Heart left ventricle (tissue), 16 donors: ENCODE measurements at regions not wholly inside any gene's neighbourhood (a gene's known extent, or its start where the extent isn't known, plus 50 kb on each side); places are given as distances from the start of the nearest gene placed in this dataset.

ENCODE experiments used
- ATAC-seq, 4 donors: fragments of 200-7000 bp; cut with Tn5 transposase; one replicate each; pipeline ENCODE4 v1.9.1; 2020 to 2022; ENCODE audit warnings: moderate library complexity in 4 of 4, mild to moderate bottlenecking in 3 of 4, moderate number of reproducible peaks in 1 of 4
- DNase-seq, 5 donors: peaks; one replicate each; pipeline ENCODE4 v3.0.0-alpha.2; 2020
- H3K27ac ChIP-seq, 12 donors: fragments of 200-600 bp; sonication (generic) in 4 of 12; one replicate each; pipeline versions ENCODE4 v1.5.0 to v1.8.0; 2016 to 2022; ENCODE audit warnings: mild to moderate bottlenecking in 2 of 12
- H3K27me3 ChIP-seq, 9 donors: fragments of 200-600 bp; sonication (generic) in 2 of 9; one replicate each; pipeline versions ENCODE4 v1.5.1 to v1.8.0; 2016 to 2022; ENCODE audit warnings: mild to moderate bottlenecking in 3 of 9
- H3K36me3 ChIP-seq, 9 donors: fragments of 200-600 bp; sonication (generic) in 2 of 9; one replicate each; pipeline versions ENCODE4 v1.5.0 to v1.8.0; 2018 to 2022; ENCODE audit warnings: mild to moderate bottlenecking in 2 of 9
- H3K4me1 ChIP-seq, 12 donors: fragments of 200-600 bp; sonication (generic) in 4 of 12; one replicate each; pipeline versions ENCODE4 v1.5.0 to v1.8.0; 2016 to 2022; ENCODE audit warnings: mild to moderate bottlenecking in 3 of 12
- H3K4me3 ChIP-seq, 12 donors: fragments of 200-600 bp; sonication (generic) in 4 of 12; one replicate each; pipeline versions ENCODE4 v1.5.0 to v1.8.0; 2017 to 2022; ENCODE audit warnings: mild to moderate bottlenecking in 9 of 12, moderate library complexity in 4 of 12
- H3K9me3 ChIP-seq, 12 donors: fragments of 200-600 bp; sonication (generic) in 4 of 12; one replicate each; pipeline versions ENCODE4 v1.5.0 to v1.8.0; 2016 to 2022; ENCODE audit warnings: mild to moderate bottlenecking in 1 of 12
- CTCF ChIP-seq, 12 donors: fragments of 200-600 bp; sonication (generic) in 4 of 12; IDR thresholded peaks; one replicate each; pipeline versions ENCODE4 v1.5.0 to v1.8.0; 2018 to 2022; ENCODE audit warnings: antibody characterized with exemption in 12 of 12, mild to moderate bottlenecking in 5 of 12
- POLR2A ChIP-seq, 2 donors: fragments of 450-650 bp; IDR thresholded peaks; one replicate each; pipeline ENCODE4 v1.6.1; 2017; ENCODE audit warnings: antibody characterized with exemption in 2 of 2, mild to moderate bottlenecking in 2 of 2, moderate library complexity in 2 of 2
- WGBS, 4 donors: extraction: QIAGEN DNeasy Blood & Tissue Kit in 2 of 4; methylation state at CpG; one replicate each; pipeline versions ENCODE4 v1.1.5 to v1.1.7; 2013 to 2018; 5-methylcytosine and 5-hydroxymethylcytosine counted together
- intact Hi-C, 10 donors: fragments of 100-400 bp; cut with DNase I; formaldehyde crosslinking; loops; one replicate each; pipeline versions ENCODE4 v1.11.1 to v1.14.2; 2022
- donor health status: ischemic (EF 13 %, LVEDD 7.1; RV severe dilation, severe dysfunction).
- donor health status: healthy with polysubstance abuse.
- donor health status: DM: no; HTN: yes; CAD: no.
- donor health status: DM: no; HTN: no; CAD: no.
- donor health status: ischemic (EF 25% LVEDD 6.9; RV normal size, moderate dysfunction).
- donor health status: ischemic (EF 25% LVEDD 5.7; RV mildly dilated, moderate dysfunction).
- donor health status: healthy.
- donor health status: DM: yes; HTN: yes; CAD: no.
- donor health status: ischemic (EF 35%, LVEDD 5.7; RV mildly dilated, moderate dysfunction).
- donor health status: nonischemic (EF 11% LVEDD 7.7; RV severe dilation, severe dysfunction).
- donor health status: DM: yes; HTN: yes; CAD: no.
- donor health status: PGD.
- donor health status: ischemic (EF 29% LVEDD 5.4; RV normal size, mild dysfunction).
- donor health status: nonischemic (EF 23%, LVEDD 6.1; RV moderate dilation, normal function).

GRCh38 chr3:78023257-78023656 is 983.4 kb downstream of the ROBO2 start:
- Histone ChIP-seq H3K27me3 (no peaks in the 10 kb centered on the region), H3K4me3 (no peak overlapping the region), H3K36me3 (no peaks in the 10 kb centered on the region), H3K9me3 (no peaks in the 10 kb centered on the region), H3K4me1 (no peaks in the 10 kb centered on the region), H3K27ac (no peak overlapping the region)
- no peak for ATAC-seq
- 91 to 97% (median 94%) methylated on average over 3 of the region's 3 CpGs for WGBS, 4 donors
- intact Hi-C loops = no loop called here
- TF ChIP-seq POLR2A (IDR thresholded peaks at IDR 0.05) = no peak
- no peak for TF ChIP-seq CTCF (IDR thresholded peaks at IDR 0.05)
- no peak for DNase-seq

- H3K36me3 ChIP-seq = no peaks in the 10 kb centered on the region
- H3K9me3 ChIP-seq = peaks cover 0 to 10% (median 0%) of the 10 kb centered on the region in 12 donors
- 74 to 88% (median 78%) methylated on average over 5 of the region's 5 CpGs for WGBS, 4 donors
- no peak overlapping the region for H3K27ac ChIP-seq
- no peaks in the 10 kb centered on the region for H3K4me1 ChIP-seq
- intact Hi-C loops = no loop called here
- no peak overlapping the region for H3K4me3 ChIP-seq
- ATAC-seq (no peak), DNase-seq (no peak)
- no peaks in the 10 kb centered on the region for H3K27me3 ChIP-seq
- TF ChIP-seq POLR2A (IDR thresholded peaks at IDR 0.05) (no peak), CTCF (IDR thresholded peaks at IDR 0.05) (no peak)
Measured at GRCh38 chr3:78025916-78026315, 986.0 kb downstream of the ROBO2 start.

DNA sequence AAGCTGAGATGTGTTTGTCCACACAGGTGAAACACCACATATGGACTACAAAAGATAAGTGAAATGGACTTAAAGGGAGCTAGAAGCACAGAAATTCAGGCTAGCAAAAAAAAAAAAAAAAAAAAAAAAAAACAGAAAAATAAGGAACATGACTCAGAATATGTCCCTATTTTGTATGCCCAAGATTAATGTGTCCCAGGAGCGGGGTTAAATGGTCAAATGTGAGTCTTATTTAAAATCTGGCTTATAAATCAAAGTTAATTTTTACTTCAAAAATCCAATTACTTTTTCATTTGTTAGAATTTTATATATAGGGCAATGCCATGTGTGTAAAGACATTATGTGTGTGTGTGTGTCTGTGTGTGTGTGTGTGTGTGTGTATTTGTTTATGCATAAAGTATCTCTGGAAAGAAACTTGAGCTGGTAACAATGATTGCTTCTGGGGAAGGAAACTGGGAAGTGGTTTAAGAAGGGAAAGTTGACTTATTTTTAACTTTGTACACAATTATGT is 986.5 kb downstream of the ROBO2 start:
- intact Hi-C loops = no loop called here
- Histone ChIP-seq H3K36me3 (no peaks in the 10 kb centered on the region), H3K27ac (no peak overlapping the region), H3K4me1 (no peaks in the 10 kb centered on the region), H3K27me3 (no peaks in the 10 kb centered on the region), H3K4me3 (no peak overlapping the region), H3K9me3 (peaks cover 0 to 10% (median 0%) of the 10 kb centered on the region in 12 donors)
- TF ChIP-seq POLR2A (IDR thresholded peaks at IDR 0.05) (no peak), CTCF (IDR thresholded peaks at IDR 0.05) (no peak)
- 88 to 100% (median 93%) methylated on average over 1 of the region's 1 CpG for whole genome bisulfite sequencing, 4 donors
- DNase-seq (no peak), ATAC-seq (no peak)

DNA sequence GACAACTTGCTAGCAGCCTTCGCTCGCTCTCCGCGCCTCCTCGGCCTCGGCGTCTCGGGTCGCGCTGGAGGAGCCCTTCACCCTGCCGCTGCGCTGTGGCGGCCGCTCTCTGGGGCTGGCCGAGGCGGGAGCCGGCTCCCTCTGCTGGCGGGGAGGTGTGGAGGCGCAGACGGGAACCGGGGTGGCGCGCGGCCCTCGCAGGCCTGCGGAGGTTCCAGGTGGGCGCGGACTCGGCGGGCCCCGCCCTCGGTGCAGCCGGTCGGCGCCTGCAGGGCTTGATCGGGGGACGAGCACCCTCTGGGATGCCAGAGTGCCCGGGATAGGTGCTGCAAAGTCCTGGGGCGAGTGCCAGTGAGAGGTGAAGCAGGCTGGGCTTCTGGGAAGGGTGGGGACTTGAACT is 989.9 kb downstream of the ROBO2 start:
- Histone ChIP-seq H3K4me3 (no peak overlapping the region), H3K4me1 (no peaks in the 10 kb centered on the region), H3K27me3 (no peaks in the 10 kb centered on the region), H3K27ac (no peak overlapping the region), H3K36me3 (no peaks in the 10 kb centered on the region), H3K9me3 (peaks cover 0 to 10% (median 0%) of the 10 kb centered on the region in 12 donors)
- intact Hi-C loops = no loop called here
- ATAC-seq (no peak), DNase-seq (peak in 1 of 5 donors; percentile 33)
- WGBS, 4 donors = 95 to 97% (median 95%) methylated on average over 34 to 39 of the region's 39 CpGs
- no peak for TF ChIP-seq POLR2A (IDR thresholded peaks at IDR 0.05)
- no peak for TF ChIP-seq CTCF (IDR thresholded peaks at IDR 0.05)
